Common myeloid progenitor, CD34-positive (primary cell): ENCODE measurements at regions not wholly inside any gene's neighbourhood (a gene's known extent, or its start where the extent isn't known, plus 50 kb on each side); places are given as distances from the start of the nearest gene placed in this dataset.

Source experiments
- CTCF ChIA-PET: fragments of 350-600 bp; sonication (Branson Sonifier 250); formaldehyde crosslinking; loops from one replicate; lab custom pipeline; 2021; ENCODE audit warnings: antibody characterized with exemption; lab: Charles Lee
- POLR2A ChIA-PET: fragments of 350-600 bp; sonication (Branson Sonifier 250); formaldehyde crosslinking; loops from one replicate; lab custom pipeline; 2021; ENCODE audit warnings: antibody characterized with exemption; lab: Charles Lee
- DNase-seq, 3 donors: peaks; one replicate each; pipeline versions ENCODE4 v3.0.0 to v3.0.0-alpha.2; 2013
- H3K27ac ChIP-seq, 2 experiments: 1 replicate in 1 of 2; 2 replicates in 1 of 2; pipeline ENCODE4 v1.7.0; 2013; ENCODE audit warnings: inconsistent platforms in 2 of 2, low read length in 2 of 2, mild to moderate bottlenecking in 2 of 2, low read depth in 1 of 2, moderate library complexity in 1 of 2; ENCODE audit not compliant: severe bottlenecking in 2 of 2, insufficient read depth in 1 of 2, poor library complexity in 1 of 2
- H3K27me3 ChIP-seq, 5 experiments: replicated peaks in 2 of 5; 1 replicate in 3 of 5; 2 replicates in 2 of 5; pipeline versions ENCODE4 v1.6.1 to v1.7.0; 2013; ENCODE audit warnings: low read length in 4 of 5, mild to moderate bottlenecking in 2 of 5, moderate library complexity in 2 of 5, inconsistent platforms in 1 of 5; ENCODE audit not compliant: insufficient read depth in 5 of 5, control insufficient read depth in 4 of 5
- H3K36me3 ChIP-seq, 4 experiments: 1 replicate in 2 of 4; 2 replicates in 2 of 4; pipeline versions ENCODE4 v1.6.1 to v1.7.0; 2013; ENCODE audit warnings: low read length in 3 of 4, control low read depth in 1 of 4, mild to moderate bottlenecking in 1 of 4; ENCODE audit not compliant: control insufficient read depth in 4 of 4, insufficient read depth in 4 of 4
- H3K4me1 ChIP-seq, 4 experiments: 1 replicate in 3 of 4; 2 replicates in 1 of 4; pipeline versions ENCODE4 v1.6.1 to v1.7.1; 2013; ENCODE audit warnings: low read length in 3 of 4, mild to moderate bottlenecking in 3 of 4, control low read depth in 1 of 4, inconsistent platforms in 1 of 4, moderate library complexity in 1 of 4; ENCODE audit not compliant: control insufficient read depth in 4 of 4, insufficient read depth in 4 of 4; ENCODE audit errors: control extremely low read depth in 1 of 4
- H3K4me3 ChIP-seq, 7 experiments: 1 replicate in 4 of 7; 2 replicates in 3 of 7; pipeline versions ENCODE4 v1.5.1 to v1.7.0; 2013; ENCODE audit warnings: mild to moderate bottlenecking in 7 of 7, low read length in 6 of 7, moderate library complexity in 6 of 7, inconsistent platforms in 2 of 7, low read depth in 2 of 7, control low read depth in 1 of 7; ENCODE audit not compliant: insufficient read depth in 4 of 7, control insufficient read depth in 1 of 7; ENCODE audit errors: extremely low read depth in 1 of 7
- H3K9me3 ChIP-seq, 5 experiments: 1 replicate in 4 of 5; 2 replicates in 1 of 5; pipeline versions ENCODE4 v1.6.1 to v1.7.1; 2013; ENCODE audit warnings: low read length in 4 of 5, mild to moderate bottlenecking in 2 of 5, inconsistent platforms in 1 of 5, low read depth in 1 of 5, moderate library complexity in 1 of 5; ENCODE audit not compliant: control insufficient read depth in 4 of 5, insufficient read depth in 2 of 5; ENCODE audit errors: control extremely low read depth in 1 of 5
- WGBS: methylation state at CpG from one replicate; pipeline ENCODE4 v1.1.5; 2013; ENCODE audit not compliant: insufficient coverage; 5-methylcytosine and 5-hydroxymethylcytosine counted together

GRCh38 chr5:42908086-42908485 lies 96.4 kb upstream of the SELENOP start:
- H3K4me3 ChIP-seq, result peak overlapping the region in 5 of 7 experiments; percentile 64 to 88 (median 75)
- POLR2A ChIA-PET, result interaction anchor here (1.4 kb wide), 1 partner anchor 100 kb away, joined by 3 read pairs; no protein-coding TSS in a partner anchor
- H3K36me3 ChIP-seq, result no peaks in the 10 kb centered on the region
- peaks cover 0 to 7% (median 6%) of the 10 kb centered on the region in 4 experiments for H3K4me1 ChIP-seq
- 83% methylated on average over 1 of the region's 2 CpGs for WGBS
- no peaks in the 10 kb centered on the region for H3K9me3 ChIP-seq
- peak in 2 of 3 donors; percentile 47 to 52 for DNase-seq
- no peak overlapping the region for H3K27ac ChIP-seq
- CTCF ChIA-PET, result interaction anchor here (1.1 to 3.0 kb wide), 8 partner anchors 38 to 576 kb away, joined by 3 to 15 read pairs (median 4); partner anchors contain the start of gene TMEM267
- peaks cover 0 to 12% (median 5%) of the 10 kb centered on the region in 5 experiments for H3K27me3 ChIP-seq

- POLR2A ChIA-PET, result no interaction called here
- DNase-seq, result no peak
- H3K9me3 ChIP-seq, result no peaks in the 10 kb centered on the region
- H3K27me3 ChIP-seq, result peaks cover 0 to 12% (median 5%) of the 10 kb centered on the region in 5 experiments
- H3K4me1 ChIP-seq, result peaks cover 0 to 7% (median 6%) of the 10 kb centered on the region in 4 experiments
- no peak overlapping the region for H3K4me3 ChIP-seq
- no CpG with 5 or more reads among the region's 1 CpG for WGBS
- H3K36me3 ChIP-seq, result no peaks in the 10 kb centered on the region
- H3K27ac ChIP-seq, result no peak overlapping the region
- CTCF ChIA-PET, result interaction anchor here (0.7 to 1.1 kb wide), 2 partner anchors 8 to 18 kb away, joined by 3 to 4 read pairs; no protein-coding TSS in a partner anchor
Observed at GRCh38 chr5:42905827-42906226, 94.1 kb upstream of the SELENOP start.

GRCh38 chr5:42900734-42901133 lies 89.0 kb upstream of the SELENOP start:
- CTCF ChIA-PET, result no interaction called here

GRCh38 chr5:42898760-42899159 lies 87.1 kb upstream of the SELENOP start:
- no peaks in the 10 kb centered on the region for H3K9me3 ChIP-seq
- WGBS, result 94% methylated on average over 13 of the region's 14 CpGs
- no peak overlapping the region for H3K4me3 ChIP-seq
- no peaks in the 10 kb centered on the region for H3K36me3 ChIP-seq
- no peaks in the 10 kb centered on the region for H3K27me3 ChIP-seq
- POLR2A ChIA-PET, result no interaction called here
- no peaks in the 10 kb centered on the region for H3K4me1 ChIP-seq
- CTCF ChIA-PET, result no interaction called here
- DNase-seq, result no peak
- no peak overlapping the region for H3K27ac ChIP-seq

More at GRCh38 chr5:42900734-42901133, 89.0 kb upstream of the SELENOP start:
- no peaks in the 10 kb centered on the region for H3K9me3 ChIP-seq
- peaks cover 0 to 4% (median 0%) of the 10 kb centered on the region in 5 experiments for H3K27me3 ChIP-seq
- H3K36me3 ChIP-seq, result no peaks in the 10 kb centered on the region
- H3K27ac ChIP-seq, result no peak overlapping the region
- no peaks in the 10 kb centered on the region for H3K4me1 ChIP-seq
- WGBS, result no CpG with 5 or more reads among the region's 1 CpG
- POLR2A ChIA-PET, result no interaction called here
- no peak overlapping the region for H3K4me3 ChIP-seq
- no peak for DNase-seq

GRCh38 chr5:42896523-42896922 lies 84.8 kb upstream of the SELENOP start:
- no peaks in the 10 kb centered on the region for H3K27me3 ChIP-seq
- ChIA-PET POLR2A (no interaction called here), CTCF (interaction anchor here (0.6 to 1.3 kb wide), 2 partner anchors 27 to 337 kb away, joined by 3 to 4 read pairs; no protein-coding TSS in a partner anchor)
- DNase-seq, result no peak
- no peak overlapping the region for H3K4me3 ChIP-seq
- no peaks in the 10 kb centered on the region for H3K9me3 ChIP-seq
- no peaks in the 10 kb centered on the region for H3K4me1 ChIP-seq
- H3K36me3 ChIP-seq, result no peaks in the 10 kb centered on the region
- no peak overlapping the region for H3K27ac ChIP-seq
- 100% methylated on average over 3 of the region's 3 CpGs for WGBS

GRCh38 chr5:42894057-42894456 lies 82.4 kb upstream of the SELENOP start:
- H3K4me1 ChIP-seq, result no peaks in the 10 kb centered on the region
- WGBS, result 78% methylated on average over 20 of the region's 20 CpGs
- no peaks in the 10 kb centered on the region for H3K9me3 ChIP-seq
- CTCF ChIA-PET, result interaction anchor here (0.8 kb wide), 1 partner anchor 58 kb away, joined by 4 read pairs; no protein-coding TSS in a partner anchor
- DNase-seq, result no peak
- no peaks in the 10 kb centered on the region for H3K27me3 ChIP-seq
- H3K27ac ChIP-seq, result no peak overlapping the region
- no peak overlapping the region for H3K4me3 ChIP-seq
- no peaks in the 10 kb centered on the region for H3K36me3 ChIP-seq
- POLR2A ChIA-PET, result no interaction called here

- Histone ChIP-seq H3K27ac (no peak overlapping the region), H3K9me3 (no peaks in the 10 kb centered on the region), H3K4me3 (no peak overlapping the region), H3K36me3 (no peaks in the 10 kb centered on the region), H3K27me3 (no peaks in the 10 kb centered on the region), H3K4me1 (peaks cover 0 to 2% (median 0%) of the 10 kb centered on the region in 4 experiments)
- no CpG with 5 or more reads among the region's 4 CpGs for WGBS
- DNase-seq, result peak; percentile 82 to 92 (median 89)
- ChIA-PET POLR2A (interaction anchor here (0.5 to 0.6 kb wide), 2 partner anchors 377 to 1021 kb away, joined by 3 read pairs; no protein-coding TSS in a partner anchor), CTCF (interaction anchor here (0.8 to 3.6 kb wide), 14 partner anchors 9 to 466 kb away, joined by 3 to 26 read pairs (median 4); partner anchors contain the start of gene GHR)
Observed at GRCh38 chr5:42889311-42889933, 77.7 kb upstream of the SELENOP start.
